Gastroesophageal sphincter (tissue), 3 donors: ENCODE measurements at regions not wholly inside any gene's neighbourhood (a gene's known extent, or its start where the extent isn't known, plus 50 kb on each side); places are given as distances from the start of the nearest gene placed in this dataset.

ENCODE experiments used
- CTCF ChIP-seq, 4 experiments: fragments of 200-600 bp in 2 of 4; fragments of 450-650 bp in 2 of 4; sonication (generic) in 1 of 4; IDR thresholded peaks; one replicate each; pipeline ENCODE4 v1.5.1; 2017 to 2019; ENCODE audit warnings: antibody characterized with exemption in 4 of 4, mild to moderate bottlenecking in 2 of 4, moderate library complexity in 2 of 4
- EP300 ChIP-seq: sonication (generic); formaldehyde crosslinking; IDR thresholded peaks from one replicate; pipeline ENCODE4 v1.6.1; 2017; ENCODE audit warnings: antibody characterized with exemption, mild to moderate bottlenecking
- POLR2A ChIP-seq, 2 donors: fragments of 450-650 bp; IDR thresholded peaks; one replicate each; pipeline ENCODE4 v1.6.1; 2017; ENCODE audit warnings: antibody characterized with exemption in 2 of 2, mild to moderate bottlenecking in 2 of 2, moderate library complexity in 1 of 2
- POLR2AphosphoS5 ChIP-seq: sonication (generic); formaldehyde crosslinking; IDR thresholded peaks from one replicate; pipeline ENCODE4 v1.6.1; 2017; ENCODE audit warnings: antibody characterized with exemption

- TF ChIP-seq EP300 (no peak), POLR2A (IDR thresholded peaks at IDR 0.05) (no peak), CTCF (IDR thresholded peaks at IDR 0.05) (no peak), POLR2AphosphoS5 (no peak)
Observed at GRCh38 chr1:177645491-177646190, 324.2 kb downstream of the SEC16B start.
